K562 (cell line): ENCODE measurements at regions not wholly inside any gene's neighbourhood (a gene's known extent, or its start where the extent isn't known, plus 50 kb on each side); places are given as distances from the start of the nearest gene placed in this dataset.

Experiments used
- CBFB ChIP-seq: sonication (generic); formaldehyde crosslinking; IDR thresholded peaks from 2 replicates; pipeline ENCODE4 v1.4.0; 2020; ENCODE audit warnings: mild to moderate bottlenecking, missing genetic modification reagents
- CSDE1 ChIP-seq, 2 experiments: fragments of 450-650 bp; IDR thresholded peaks; 2 replicates each; pipeline ENCODE4 v1.6.1; 2016; ENCODE audit warnings: mild to moderate bottlenecking in 1 of 2
- DNMT1 ChIP-seq: fragments of 450-650 bp; IDR thresholded peaks from 2 replicates; pipeline ENCODE4 v1.6.1; 2016; ENCODE audit warnings: antibody characterized with exemption, mild to moderate bottlenecking
- FOS ChIP-seq: IDR thresholded peaks from 3 replicates; pipeline ENCODE4 v1.6.1; 2011; ENCODE audit not compliant: insufficient read length; ENCODE audit errors: extremely low read depth
- FOXK2 ChIP-seq, 2 experiments: fragments of 450-650 bp; IDR thresholded peaks in 1 of 2; conservative IDR thresholded peaks in 1 of 2; 2 replicates each; pipeline ENCODE4 v1.6.1; 2016; ENCODE audit warnings: low read depth in 2 of 2, mild to moderate bottlenecking in 1 of 2
- HDAC6 ChIP-seq: IDR thresholded peaks from 2 replicates; pipeline ENCODE4 v1.6.1; 2012; ENCODE audit warnings: low read depth, mild to moderate bottlenecking, control low read depth, inconsistent platforms, low read length, moderate library complexity
- MAFG ChIP-seq: fragments of 450-650 bp; conservative IDR thresholded peaks from 2 replicates; pipeline ENCODE4 v1.6.1; 2016; ENCODE audit warnings: missing genetic modification characterization, missing compliant biosample characterization
- MCM7 ChIP-seq, 2 experiments: fragments of 450-650 bp; IDR thresholded peaks; 2 replicates each; pipeline ENCODE4 v1.6.1; 2016 to 2018
- MYBL2 ChIP-seq, 2 experiments: fragments of 450-650 bp in 1 of 2; sonication (generic) in 1 of 2; formaldehyde crosslinking in 1 of 2; IDR thresholded peaks; 2 replicates each; pipeline versions ENCODE4 v1.6.1 to v1.8.1; 2017 to 2022; ENCODE audit warnings: borderline replicate concordance in 1 of 2, inconsistent platforms in 1 of 2, low read depth in 1 of 2, mild to moderate bottlenecking in 1 of 2, missing genetic modification reagents in 1 of 2, moderate library complexity in 1 of 2
- NR2F6 ChIP-seq: fragments of 450-650 bp; formaldehyde crosslinking; IDR thresholded peaks from 2 replicates; pipeline ENCODE4 v1.4.0; 2020; ENCODE audit warnings: mild to moderate bottlenecking
- PML ChIP-seq: IDR thresholded peaks from 2 replicates; pipeline ENCODE4 v1.6.1; 2012; ENCODE audit warnings: low read length, inconsistent platforms
- POLR3G ChIP-seq: IDR thresholded peaks from 2 replicates; pipeline ENCODE4 v1.6.1; 2011; ENCODE audit not compliant: insufficient read length, insufficient replicate concordance; ENCODE audit errors: extremely low read depth
- PTBP1 ChIP-seq: fragments of 200-400 bp; formaldehyde crosslinking; IDR thresholded peaks from 2 replicates; pipeline ENCODE4 v1.6.1; 2017; ENCODE audit warnings: low read depth, low read length
- PTTG1 ChIP-seq: fragments of 450-650 bp; IDR thresholded peaks from 2 replicates; pipeline ENCODE4 v1.6.1; 2016; ENCODE audit warnings: low read depth, mild to moderate bottlenecking, missing genetic modification characterization, missing compliant biosample characterization
- RBM22 ChIP-seq: fragments of 200-400 bp; formaldehyde crosslinking; IDR thresholded peaks from 2 replicates; pipeline ENCODE4 v1.6.1; 2018; ENCODE audit warnings: low read length, low read depth; ENCODE audit not compliant: poor library complexity, severe bottlenecking
- SMAD4 ChIP-seq: fragments of 250-450 bp; sonication (Bioruptor Pico); conservative IDR thresholded peaks from 2 replicates; pipeline ENCODE4 v1.8.0; 2021; ENCODE audit warnings: inconsistent platforms, mild to moderate bottlenecking, moderate library complexity
- STAT5A ChIP-seq: IDR thresholded peaks from 2 replicates; pipeline ENCODE4 v1.6.1; 2012; ENCODE audit warnings: low read length, inconsistent platforms, borderline replicate concordance
- TEAD1 ChIP-seq, 2 experiments: fragments of 450-650 bp in 1 of 2; sonication (generic) in 1 of 2; formaldehyde crosslinking; IDR thresholded peaks; 2 replicates each; pipeline versions ENCODE4 v1.4.0 to v1.8.0; 2020 to 2022; ENCODE audit warnings: mild to moderate bottlenecking in 2 of 2, missing genetic modification reagents in 1 of 2
- TSC22D4 ChIP-seq: fragments of 450-650 bp; IDR thresholded peaks from 2 replicates; pipeline ENCODE4 v1.6.1; 2016; ENCODE audit warnings: missing genetic modification characterization, missing biosample characterization, control low read depth
- WHSC1 ChIP-seq: IDR thresholded peaks from one replicate; pipeline ENCODE4 v1.6.1; 2012; ENCODE audit warnings: low read length, control low read depth, inconsistent platforms
- YBX1 ChIP-seq: fragments of 450-650 bp; IDR thresholded peaks from 2 replicates; pipeline ENCODE4 v1.7.1; 2016; ENCODE audit warnings: mild to moderate bottlenecking
- ZBTB7A ChIP-seq: IDR thresholded peaks from 2 replicates; pipeline ENCODE4 v1.6.1; 2011; ENCODE audit warnings: low read depth, mild to moderate bottlenecking, low read length, moderate library complexity, borderline replicate concordance; ENCODE audit not compliant: control insufficient read depth
- ZC3H4 ChIP-seq: sonication (generic); formaldehyde crosslinking; IDR thresholded peaks from 2 replicates; pipeline ENCODE4 v1.9.0; 2021; ENCODE audit warnings: missing genetic modification reagents, borderline replicate concordance
- ZNF165 ChIP-seq: fragments of 250-450 bp; sonication (Bioruptor Pico); IDR thresholded peaks from 2 replicates; pipeline ENCODE4 v1.4.0; 2020; ENCODE audit warnings: borderline replicate concordance
- TF ChIP-seq, protein P1 (sequence below): fragments of 450-650 bp; IDR thresholded peaks from 2 replicates; pipeline ENCODE4 v1.6.1; 2016; ENCODE audit warnings: borderline replicate concordance
- TF ChIP-seq, protein P2 (sequence below): sonication (generic); formaldehyde crosslinking; IDR thresholded peaks from 2 replicates; pipeline ENCODE4 v1.8.0; 2023; ENCODE audit warnings: mild to moderate bottlenecking, missing genetic modification reagents
- TF ChIP-seq, protein P3 (sequence below), 2 experiments: fragments of 250-450 bp in 1 of 2; fragments of 450-650 bp in 1 of 2; sonication (Bioruptor Pico) in 1 of 2; IDR thresholded peaks; 2 replicates each; pipeline versions ENCODE4 v1.6.1 to v1.8.0; 2016 to 2021; ENCODE audit warnings: mild to moderate bottlenecking in 2 of 2, moderate library complexity in 2 of 2, missing compliant biosample characterization in 1 of 2, missing genetic modification characterization in 1 of 2

DNA sequence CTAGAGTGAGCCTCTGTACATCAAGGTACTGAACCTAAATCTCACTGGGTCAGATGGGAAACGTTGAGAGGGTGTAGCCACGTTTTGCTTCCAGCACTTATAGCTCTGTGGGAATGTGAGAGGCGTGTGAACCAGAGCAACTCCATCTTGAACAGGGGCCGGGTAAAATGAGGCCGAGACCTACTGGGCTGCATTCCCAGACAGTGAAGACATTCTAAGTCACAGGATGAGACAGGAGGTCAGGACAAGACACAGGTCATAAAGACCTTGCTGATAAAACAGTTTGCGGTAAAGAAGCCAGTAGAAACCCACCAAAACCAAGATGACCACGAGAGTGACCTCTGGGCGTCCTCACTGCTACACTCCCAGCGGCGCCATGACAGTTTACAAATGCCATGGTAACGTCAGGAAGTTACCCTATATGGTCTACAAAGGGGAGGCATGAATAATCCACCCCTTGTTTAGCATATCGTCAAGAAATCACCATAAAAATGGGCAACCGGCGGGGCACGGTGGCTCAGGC, 63.4 kb upstream of the NCOR2 start (continued):
- no peak for TF ChIP-seq CSDE1 (IDR thresholded peaks at IDR 0.05)
- TF ChIP-seq MCM7 (IDR thresholded peaks at IDR 0.05): no peak
- no peak for TF ChIP-seq PML
- no peak for TF ChIP-seq PTBP1
- no peak for TF ChIP-seq MYBL2 (IDR thresholded peaks at IDR 0.05; ENCODE audit: low read depth)
- TF ChIP-seq MYBL2 (CRISPR knock-in tag; IDR thresholded peaks at IDR 0.05; ENCODE audit: borderline replicate concordance): no peak
- TF ChIP-seq, protein P1, sequence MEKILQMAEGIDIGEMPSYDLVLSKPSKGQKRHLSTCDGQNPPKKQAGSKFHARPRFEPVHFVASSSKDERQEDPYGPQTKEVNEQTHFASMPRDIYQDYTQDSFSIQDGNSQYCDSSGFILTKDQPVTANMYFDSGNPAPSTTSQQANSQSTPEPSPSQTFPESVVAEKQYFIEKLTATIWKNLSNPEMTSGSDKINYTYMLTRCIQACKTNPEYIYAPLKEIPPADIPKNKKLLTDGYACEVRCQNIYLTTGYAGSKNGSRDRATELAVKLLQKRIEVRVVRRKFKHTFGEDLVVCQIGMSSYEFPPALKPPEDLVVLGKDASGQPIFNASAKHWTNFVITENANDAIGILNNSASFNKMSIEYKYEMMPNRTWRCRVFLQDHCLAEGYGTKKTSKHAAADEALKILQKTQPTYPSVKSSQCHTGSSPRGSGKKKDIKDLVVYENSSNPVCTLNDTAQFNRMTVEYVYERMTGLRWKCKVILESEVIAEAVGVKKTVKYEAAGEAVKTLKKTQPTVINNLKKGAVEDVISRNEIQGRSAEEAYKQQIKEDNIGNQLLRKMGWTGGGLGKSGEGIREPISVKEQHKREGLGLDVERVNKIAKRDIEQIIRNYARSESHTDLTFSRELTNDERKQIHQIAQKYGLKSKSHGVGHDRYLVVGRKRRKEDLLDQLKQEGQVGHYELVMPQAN: no peak
- TF ChIP-seq FOXK2 (conservative IDR thresholded peaks at IDR 0.05 in 1 of 2, IDR thresholded peaks at IDR 0.05 in 1 of 2; ENCODE audit: low read depth in 2 of 2): no peak
- TF ChIP-seq WHSC1: no peak
- no peak for TF ChIP-seq YBX1
- TF ChIP-seq ZBTB7A: no peak
- TF ChIP-seq CBFB: no peak
- no peak for TF ChIP-seq POLR3G
- TF ChIP-seq RBM22: no peak
- TF ChIP-seq HDAC6: no peak
- no peak for TF ChIP-seq FOS
- TF ChIP-seq ZC3H4 (CRISPR knock-in tag): no peak
- no peak for TF ChIP-seq STAT5A
- peak; percentile 37; the same call in 1 of the 2 replicates for TF ChIP-seq MAFG (tag)
- no peak for TF ChIP-seq TSC22D4 (tag)
- TF ChIP-seq, protein P2, sequence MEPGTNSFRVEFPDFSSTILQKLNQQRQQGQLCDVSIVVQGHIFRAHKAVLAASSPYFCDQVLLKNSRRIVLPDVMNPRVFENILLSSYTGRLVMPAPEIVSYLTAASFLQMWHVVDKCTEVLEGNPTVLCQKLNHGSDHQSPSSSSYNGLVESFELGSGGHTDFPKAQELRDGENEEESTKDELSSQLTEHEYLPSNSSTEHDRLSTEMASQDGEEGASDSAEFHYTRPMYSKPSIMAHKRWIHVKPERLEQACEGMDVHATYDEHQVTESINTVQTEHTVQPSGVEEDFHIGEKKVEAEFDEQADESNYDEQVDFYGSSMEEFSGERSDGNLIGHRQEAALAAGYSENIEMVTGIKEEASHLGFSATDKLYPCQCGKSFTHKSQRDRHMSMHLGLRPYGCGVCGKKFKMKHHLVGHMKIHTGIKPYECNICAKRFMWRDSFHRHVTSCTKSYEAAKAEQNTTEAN: no peak
- TF ChIP-seq ZNF165 (CRISPR knock-in tag): no peak; the same call in 1 of the 2 replicates
- TF ChIP-seq, protein P3, sequence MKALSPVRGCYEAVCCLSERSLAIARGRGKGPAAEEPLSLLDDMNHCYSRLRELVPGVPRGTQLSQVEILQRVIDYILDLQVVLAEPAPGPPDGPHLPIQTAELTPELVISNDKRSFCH (CRISPR knock-in tag; IDR thresholded peaks at IDR 0.05): no peak
- TF ChIP-seq, protein P3 (tag; IDR thresholded peaks at IDR 0.05): peak; percentile 96
- TF ChIP-seq PTTG1 (tag): peak; percentile 89
- peak; percentile 95 for TF ChIP-seq SMAD4 (CRISPR knock-in tag)
- no peak for TF ChIP-seq DNMT1
- no peak for TF ChIP-seq NR2F6 (CRISPR knock-in tag)
- TF ChIP-seq TEAD1 (CRISPR knock-in tag; IDR thresholded peaks at IDR 0.05): peak; percentile 20 to 87; a peak in 2 of 4 replicates
